ENCODE measurements at regions not wholly inside any gene's neighbourhood (a gene's known extent, or its start where the extent isn't known, plus 50 kb on each side); places are given as distances from the start of the nearest gene placed in this dataset.

DNA sequence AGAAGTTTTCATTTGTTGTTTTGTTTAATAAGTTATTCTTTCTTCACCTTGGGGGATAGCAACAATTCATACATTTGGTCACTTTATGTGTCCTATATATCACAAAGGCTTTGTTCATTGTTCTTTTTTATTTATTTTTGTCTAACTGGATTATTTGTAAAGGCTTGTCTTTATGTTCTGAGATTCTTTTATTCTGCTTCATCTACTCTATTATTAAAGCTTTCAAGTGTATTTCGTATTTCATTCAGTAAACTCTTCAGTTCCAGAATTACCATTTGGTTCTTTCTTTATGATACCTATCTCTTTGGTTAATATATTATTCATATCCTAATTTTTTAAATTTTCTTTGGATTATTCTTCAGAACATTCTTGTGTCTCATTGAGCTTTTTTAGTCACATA is 942.9 kb downstream of the ANKRD7 start:
- H3K9me3 ChIP-seq: peaks cover 18% of the 10 kb centered on the region
- TF ChIP-seq, protein P1, sequence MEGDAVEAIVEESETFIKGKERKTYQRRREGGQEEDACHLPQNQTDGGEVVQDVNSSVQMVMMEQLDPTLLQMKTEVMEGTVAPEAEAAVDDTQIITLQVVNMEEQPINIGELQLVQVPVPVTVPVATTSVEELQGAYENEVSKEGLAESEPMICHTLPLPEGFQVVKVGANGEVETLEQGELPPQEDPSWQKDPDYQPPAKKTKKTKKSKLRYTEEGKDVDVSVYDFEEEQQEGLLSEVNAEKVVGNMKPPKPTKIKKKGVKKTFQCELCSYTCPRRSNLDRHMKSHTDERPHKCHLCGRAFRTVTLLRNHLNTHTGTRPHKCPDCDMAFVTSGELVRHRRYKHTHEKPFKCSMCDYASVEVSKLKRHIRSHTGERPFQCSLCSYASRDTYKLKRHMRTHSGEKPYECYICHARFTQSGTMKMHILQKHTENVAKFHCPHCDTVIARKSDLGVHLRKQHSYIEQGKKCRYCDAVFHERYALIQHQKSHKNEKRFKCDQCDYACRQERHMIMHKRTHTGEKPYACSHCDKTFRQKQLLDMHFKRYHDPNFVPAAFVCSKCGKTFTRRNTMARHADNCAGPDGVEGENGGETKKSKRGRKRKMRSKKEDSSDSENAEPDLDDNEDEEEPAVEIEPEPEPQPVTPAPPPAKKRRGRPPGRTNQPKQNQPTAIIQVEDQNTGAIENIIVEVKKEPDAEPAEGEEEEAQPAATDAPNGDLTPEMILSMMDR (IDR thresholded peaks at IDR 0.05): no peak
- WGBS, 3 donors: 84 to 89% (median 86%) methylated on average over 1 of the region's 1 CpG
- intact Hi-C loops (cut with DNase I): no loop called here
- H3K27ac ChIP-seq: no peak overlapping the region
- no peak overlapping the region for H3K4me3 ChIP-seq
- ATAC-seq (no peak), DNase-seq (no peak)
- no peaks in the 10 kb centered on the region for H3K27me3 ChIP-seq (ENCODE audit: insufficient read depth in 3 of 3, low read length in 2 of 3)
- no peaks in the 10 kb centered on the region for H3K4me1 ChIP-seq
- no peaks in the 10 kb centered on the region for H3K36me3 ChIP-seq (ENCODE audit: insufficient read depth in 1 of 2, low read depth in 1 of 2)

DNA sequence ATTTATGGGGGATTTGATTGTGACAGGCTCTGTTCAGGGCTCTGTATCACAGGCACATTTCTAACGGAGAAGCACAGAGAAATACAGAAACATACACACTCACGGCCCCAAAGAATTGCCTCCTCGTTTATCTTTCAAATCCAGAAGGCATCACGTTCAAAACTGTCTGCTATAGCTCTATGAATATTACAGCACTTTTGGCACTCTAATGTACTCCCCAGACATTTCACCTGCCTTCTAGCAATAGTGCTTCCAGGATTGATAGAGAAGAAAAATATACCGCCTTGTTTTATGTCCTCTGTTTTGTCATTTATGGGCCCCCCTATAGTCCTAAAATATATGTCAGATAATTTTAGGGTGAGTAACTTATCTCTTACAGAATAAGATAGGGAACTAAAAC is 947.5 kb downstream of the ANKRD7 start:
- ATAC-seq (no peak), DNase-seq (no peak)
- H3K36me3 ChIP-seq (ENCODE audit: insufficient read depth in 1 of 2, low read depth in 1 of 2): no peaks in the 10 kb centered on the region
- no peak overlapping the region for H3K27ac ChIP-seq
- H3K4me3 ChIP-seq: no peak overlapping the region
- WGBS, 3 donors: 60 to 63% (median 60%) methylated on average over 5 of the region's 5 CpGs
- TF ChIP-seq, protein P1 (IDR thresholded peaks at IDR 0.05): no peak
- H3K27me3 ChIP-seq (ENCODE audit: insufficient read depth in 3 of 3, low read length in 2 of 3): peaks cover 0 to 2% (median 0%) of the 10 kb centered on the region in 3 donors
- intact Hi-C loops (cut with DNase I): loop anchor here in 1 of 2 donors (5.0 kb wide), 1 partner anchor 820 kb away; no protein-coding TSS in a partner anchor
- no peaks in the 10 kb centered on the region for H3K4me1 ChIP-seq
- H3K9me3 ChIP-seq: peaks cover 12% of the 10 kb centered on the region

DNA sequence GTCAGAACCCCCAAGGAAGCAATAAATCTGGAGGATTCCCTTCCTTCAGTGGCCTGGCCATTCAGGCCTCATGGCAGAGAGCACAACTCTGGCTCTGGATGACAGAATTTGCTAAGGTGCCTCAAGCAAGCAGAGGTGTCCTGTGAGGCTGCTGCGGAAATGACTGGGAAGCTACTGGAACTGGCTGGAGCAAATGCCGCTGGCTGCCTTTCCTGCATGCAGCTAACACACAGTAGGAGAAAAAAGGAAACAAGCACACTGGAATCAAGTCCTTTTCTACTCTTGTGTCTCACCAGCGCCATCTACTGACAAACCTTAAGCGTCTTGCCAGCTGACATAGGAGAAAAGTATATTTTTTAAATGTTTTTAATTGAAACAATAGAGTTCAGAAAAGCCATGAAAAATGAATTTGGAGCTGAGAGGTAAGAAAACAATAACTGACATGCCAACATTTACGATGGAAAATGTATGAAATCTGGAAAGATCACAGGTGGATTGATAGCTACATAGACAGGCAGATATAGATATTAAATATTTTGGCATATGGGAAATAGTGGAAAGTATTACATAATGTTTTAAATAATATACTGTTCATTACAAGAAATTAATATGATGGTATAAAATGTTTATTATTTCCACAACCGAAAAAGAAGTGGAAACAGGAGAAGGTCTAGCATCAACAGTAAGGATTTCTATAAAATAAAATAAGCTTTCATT is 951.6 kb downstream of the ANKRD7 start:
- DNase-seq (no peak), ATAC-seq (no peak)
- H3K27me3 ChIP-seq (ENCODE audit: insufficient read depth in 3 of 3, low read length in 2 of 3): peaks cover 0 to 2% (median 0%) of the 10 kb centered on the region in 3 donors
- intact Hi-C loops (cut with DNase I): loop anchor here in 1 of 2 donors (5.0 kb wide), 1 partner anchor 824 kb away; no protein-coding TSS in a partner anchor
- H3K36me3 ChIP-seq (ENCODE audit: insufficient read depth in 1 of 2, low read depth in 1 of 2): no peaks in the 10 kb centered on the region
- WGBS, 3 donors: 13 to 20% (median 15%) methylated on average over 6 of the region's 6 CpGs
- no peaks in the 10 kb centered on the region for H3K9me3 ChIP-seq
- no peak overlapping the region for H3K4me3 ChIP-seq
- TF ChIP-seq, protein P1 (IDR thresholded peaks at IDR 0.05): peak; percentile 60
- H3K27ac ChIP-seq: no peak overlapping the region
- H3K4me1 ChIP-seq: no peaks in the 10 kb centered on the region

DNA sequence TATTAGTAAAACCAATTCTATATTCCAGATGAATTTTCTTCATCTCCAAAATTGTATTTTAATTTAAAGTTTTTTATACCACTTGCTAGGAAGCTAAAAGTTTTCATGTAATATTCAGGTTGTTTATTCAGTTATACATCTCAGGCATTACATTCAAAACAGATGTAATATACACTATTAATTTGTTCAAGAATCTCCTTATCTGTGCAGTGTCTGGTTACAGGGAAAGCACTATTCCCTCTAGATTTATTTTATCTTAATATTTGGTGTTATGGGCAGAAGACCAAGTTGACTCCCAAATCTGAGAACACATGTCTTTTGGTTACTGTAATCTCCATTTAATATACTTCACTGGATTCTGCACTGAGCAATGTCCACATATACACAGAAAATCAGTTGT is 953.4 kb downstream of the ANKRD7 start:
- TF ChIP-seq, protein P1 (IDR thresholded peaks at IDR 0.05): no peak
- H3K4me1 ChIP-seq: no peaks in the 10 kb centered on the region
- intact Hi-C loops (cut with DNase I): loop anchor here in 1 of 2 donors (5.0 kb wide), 1 partner anchor 826 kb away; no protein-coding TSS in a partner anchor
- DNase-seq (no peak), ATAC-seq (no peak)
- no peaks in the 10 kb centered on the region for H3K36me3 ChIP-seq (ENCODE audit: insufficient read depth in 1 of 2, low read depth in 1 of 2)
- H3K9me3 ChIP-seq: no peaks in the 10 kb centered on the region
- H3K27ac ChIP-seq: no peak overlapping the region
- H3K4me3 ChIP-seq: no peak overlapping the region
- peaks cover 0 to 2% (median 0%) of the 10 kb centered on the region in 3 donors for H3K27me3 ChIP-seq (ENCODE audit: insufficient read depth in 3 of 3, low read length in 2 of 3)
